Lower leg skin (tissue), 4 donors: ENCODE measurements at regions not wholly inside any gene's neighbourhood (a gene's known extent, or its start where the extent isn't known, plus 50 kb on each side); places are given as distances from the start of the nearest gene placed in this dataset.

Source experiments
- DNase-seq, 2 donors: peaks; one replicate each; pipeline ENCODE4 v3.0.0-alpha.2; 2019; ENCODE audit warnings: low spot score in 2 of 2
- H3K4me3 ChIP-seq: fragments of 200-600 bp; sonication (generic); 2 replicates; pipeline ENCODE4 v1.5.1; 2017; ENCODE audit warnings: mild to moderate bottlenecking, low read depth; ENCODE audit not compliant: poor library complexity, severe bottlenecking
- CTCF ChIP-seq, 3 donors: fragments of 450-650 bp; IDR thresholded peaks; one replicate each; pipeline ENCODE4 v1.5.1; 2016; ENCODE audit warnings: antibody characterized with exemption in 3 of 3, mild to moderate bottlenecking in 3 of 3, moderate library complexity in 2 of 3
- POLR2A ChIP-seq, 2 donors: fragments of 450-650 bp; IDR thresholded peaks; one replicate each; pipeline ENCODE4 v1.6.1; 2016 to 2017; ENCODE audit warnings: antibody characterized with exemption in 2 of 2, mild to moderate bottlenecking in 1 of 2, moderate library complexity in 1 of 2
- WGBS, 2 donors: methylation state at CpG; one replicate each; pipeline ENCODE4 v1.1.5; 2018; 5-methylcytosine and 5-hydroxymethylcytosine counted together
- intact Hi-C: fragments of 100-400 bp; cut with DNase I; formaldehyde crosslinking; loops from one replicate; pipeline ENCODE4 v1.15.0; 2023; ENCODE audit warnings: low total_unique reads

- TF ChIP-seq CTCF (IDR thresholded peaks at IDR 0.05) (no peak), POLR2A (IDR thresholded peaks at IDR 0.05) (no peak)
- intact Hi-C loops, result no loop called here
- no peak for DNase-seq
- no peak overlapping the region for H3K4me3 ChIP-seq
Measured at GRCh38 chr11:127506647-127507046, 506.1 kb upstream of the KIRREL3 start.

GRCh38 chr11:127506126-127506525 lies 505.6 kb upstream of the KIRREL3 start:
- no peak for DNase-seq
- intact Hi-C loops, result no loop called here
- TF ChIP-seq POLR2A (IDR thresholded peaks at IDR 0.05) (no peak), CTCF (IDR thresholded peaks at IDR 0.05) (no peak)
- H3K4me3 ChIP-seq, result no peak overlapping the region
- 47 to 58% methylated on average over 2 of the region's 2 CpGs for WGBS, 2 donors

GRCh38 chr11:127496165-127496564 lies 495.6 kb upstream of the KIRREL3 start:
- 83 to 85% methylated on average over 7 of the region's 7 CpGs for WGBS, 2 donors
- H3K4me3 ChIP-seq, result no peak overlapping the region
- intact Hi-C loops, result no loop called here
- TF ChIP-seq CTCF (IDR thresholded peaks at IDR 0.05) (no peak), POLR2A (IDR thresholded peaks at IDR 0.05) (no peak)
- no peak for DNase-seq

- no peak for DNase-seq
- WGBS, 2 donors, result 53 to 55% methylated on average over 9 of the region's 9 CpGs
- no peak overlapping the region for H3K4me3 ChIP-seq
- no peak for TF ChIP-seq POLR2A (IDR thresholded peaks at IDR 0.05)
- TF ChIP-seq CTCF (IDR thresholded peaks at IDR 0.05), result no peak
- intact Hi-C loops, result no loop called here
Measured at GRCh38 chr11:127493330-127494022, 492.9 kb upstream of the KIRREL3 start.

- 33 to 47% methylated on average over 2 of the region's 2 CpGs for WGBS, 2 donors
- no peak for DNase-seq
- intact Hi-C loops, result no loop called here
- no peak overlapping the region for H3K4me3 ChIP-seq
- no peak for TF ChIP-seq CTCF (IDR thresholded peaks at IDR 0.05)
- no peak for TF ChIP-seq POLR2A (IDR thresholded peaks at IDR 0.05)
Measured at GRCh38 chr11:127492029-127492428, 491.5 kb upstream of the KIRREL3 start.

GRCh38 chr11:127491589-127491988 lies 491.0 kb upstream of the KIRREL3 start:
- intact Hi-C loops, result no loop called here

More at GRCh38 chr11:127491589-127491988, 491.0 kb upstream of the KIRREL3 start:
- TF ChIP-seq POLR2A (IDR thresholded peaks at IDR 0.05) (no peak), CTCF (IDR thresholded peaks at IDR 0.05) (no peak)
- DNase-seq, result no peak
- WGBS, 2 donors, result 42 to 47% methylated on average over 2 of the region's 2 CpGs
- H3K4me3 ChIP-seq, result no peak overlapping the region
